ENCODE measurements at regions not wholly inside any gene's neighbourhood (a gene's known extent, or its start where the extent isn't known, plus 50 kb on each side); places are given as distances from the start of the nearest gene placed in this dataset.

GRCh38 chrX:95291561-95291960 is 1393.1 kb upstream of the DIAPH2 start:
- TF ChIP-seq POLR2A (IDR thresholded peaks at IDR 0.05; ENCODE audit: low read length) (no peak), HMGXB4 (CRISPR knock-in tag; IDR thresholded peaks at IDR 0.05; ENCODE audit: borderline replicate concordance) (no peak)
